ENCODE measurements at regions not wholly inside any gene's neighbourhood (a gene's known extent, or its start where the extent isn't known, plus 50 kb on each side); places are given as distances from the start of the nearest gene placed in this dataset.
"Not testable (repeated sequence)": the region's sequence is repeated elsewhere in the genome, so short reads cannot be mapped to it uniquely, and the experiment has no call there.

- no peak for DNase-seq (ENCODE audit: insufficient read length, low spot score)
- FAIRE-seq, result no peak
- no peak for TF ChIP-seq CTCF (IDR thresholded peaks at IDR 0.05; ENCODE audit: insufficient read depth, missing control alignments)
These were observed 64.6 kb upstream of the TARDBP start for GRCh38 chr1:10947691-10948462.

- no peak for TF ChIP-seq CTCF (IDR thresholded peaks at IDR 0.05; ENCODE audit: insufficient read depth, missing control alignments)
- FAIRE-seq (no peak), DNase-seq (ENCODE audit: insufficient read length, low spot score) (no peak)
These were observed 64.0 kb upstream of the TARDBP start for GRCh38 chr1:10948463-10948775.

- no peak for DNase-seq (ENCODE audit: insufficient read length, low spot score)
- no peak for TF ChIP-seq CTCF (IDR thresholded peaks at IDR 0.05; ENCODE audit: insufficient read depth, missing control alignments)
- FAIRE-seq, result no peak
These were observed 61.9 kb upstream of the TARDBP start for GRCh38 chr1:10950316-10951172.

- not testable (repeated sequence) for DNase-seq (ENCODE audit: insufficient read length, low spot score); FAIRE-seq
These were observed 61.2 kb upstream of the TARDBP start for GRCh38 chr1:10951298-10951697.

GRCh38 chr1:10951961-10952360 lies 60.5 kb upstream of the TARDBP start:
- FAIRE-seq (no peak), DNase-seq (ENCODE audit: insufficient read length, low spot score) (no peak)
- TF ChIP-seq CTCF (IDR thresholded peaks at IDR 0.05; ENCODE audit: insufficient read depth, missing control alignments), result no peak

GRCh38 chr1:10953505-10954193 lies 58.8 kb upstream of the TARDBP start:
- TF ChIP-seq CTCF (IDR thresholded peaks at IDR 0.05; ENCODE audit: insufficient read depth, missing control alignments), result no peak
- FAIRE-seq (no peak), DNase-seq (ENCODE audit: insufficient read length, low spot score) (no peak)

GRCh38 chr1:10957133-10957532 lies 55.3 kb upstream of the TARDBP start:
- FAIRE-seq (no peak), DNase-seq (ENCODE audit: insufficient read length, low spot score) (no peak)
- TF ChIP-seq CTCF (IDR thresholded peaks at IDR 0.05; ENCODE audit: insufficient read depth, missing control alignments), result no peak
